ENCODE measurements at regions not wholly inside any gene's neighbourhood (a gene's known extent, or its start where the extent isn't known, plus 50 kb on each side); places are given as distances from the start of the nearest gene placed in this dataset.

- no peak for TF ChIP-seq TAF1 (IDR thresholded peaks at IDR 0.05; ENCODE audit: borderline replicate concordance, low read depth, low read length)
- TF ChIP-seq POLR2AphosphoS5 (IDR thresholded peaks at IDR 0.05; ENCODE audit: low read depth, low read length) = no peak
These were observed 411.2 kb downstream of the ETV1 start for GRCh38 chr7:13578294-13578693.

All from GM12892 (cell line).